Ecto neural progenitor cell (in vitro differentiated cells): ENCODE measurements at regions not wholly inside any gene's neighbourhood (a gene's known extent, or its start where the extent isn't known, plus 50 kb on each side); places are given as distances from the start of the nearest gene placed in this dataset.
"Not testable (repeated sequence)": the region's sequence is repeated elsewhere in the genome, so short reads cannot be mapped to it uniquely, and the experiment has no call there.

Experiments
- DNase-seq: peaks from one replicate; pipeline ENCODE4 v3.0.0-alpha.2; 2018; ENCODE audit warnings: low spot score

DNA sequence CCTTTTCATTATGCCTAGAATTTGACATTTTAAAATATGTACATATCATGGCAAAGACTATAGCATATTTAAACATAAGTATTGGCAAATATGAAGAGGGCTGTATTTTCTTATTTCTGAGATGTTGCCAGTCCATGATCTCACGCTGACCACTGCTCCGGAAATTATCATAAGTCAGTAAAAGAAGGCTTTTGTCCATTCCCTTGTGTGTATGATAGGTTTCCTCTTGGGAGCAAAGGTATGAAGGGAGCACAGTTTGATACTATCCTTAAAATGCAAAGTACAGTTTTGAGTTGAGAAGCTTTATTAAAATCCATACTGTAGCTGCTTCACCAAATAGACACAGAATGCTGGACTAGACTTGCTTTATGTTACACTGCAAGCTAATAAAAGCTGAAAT lies 52.6 kb upstream of the AGA start:
- no peak for DNase-seq

DNA sequence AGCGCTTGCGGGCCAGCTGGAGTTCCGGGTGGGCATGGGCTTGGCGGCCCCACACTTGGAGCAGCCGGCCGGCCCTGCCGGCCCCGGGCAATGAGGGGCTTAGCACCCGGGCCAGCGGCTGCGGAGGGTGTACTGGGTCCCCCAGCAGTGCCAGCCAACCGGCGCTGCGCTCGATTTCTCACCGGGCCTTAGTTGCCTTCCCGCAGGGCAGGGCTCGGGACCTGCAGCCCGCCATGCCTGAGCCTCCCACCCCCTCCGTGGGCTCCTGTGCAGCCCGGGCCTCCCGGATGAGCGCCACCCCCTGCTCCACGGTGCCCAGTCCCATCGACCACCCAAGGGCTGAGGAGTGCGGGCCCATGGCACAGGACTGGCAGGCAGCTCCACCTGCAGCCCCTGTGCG lies 53.4 kb upstream of the AGA start:
- DNase-seq, result not testable (repeated sequence)

DNA sequence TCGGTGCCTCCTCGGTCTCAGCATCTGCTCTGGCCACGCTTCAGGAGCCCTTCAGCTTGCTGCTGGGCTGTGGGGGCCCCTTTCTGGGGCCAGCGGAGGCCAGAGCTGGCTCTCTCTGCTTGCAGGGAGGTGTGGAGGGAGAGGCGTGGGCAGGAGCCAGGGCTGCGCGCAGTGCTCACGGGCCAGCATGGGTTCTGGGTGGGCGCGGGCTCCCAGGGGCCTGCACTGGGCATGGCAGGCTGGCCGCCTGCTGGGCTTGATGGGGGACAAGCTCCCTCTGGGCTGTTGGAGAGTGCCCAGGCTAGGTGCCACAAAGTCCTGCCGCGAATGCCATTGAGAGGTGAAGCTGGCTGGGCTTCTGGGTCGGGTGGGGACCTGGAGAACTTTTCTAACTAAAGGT lies 57.3 kb upstream of the AGA start:
- DNase-seq, result no peak

DNA sequence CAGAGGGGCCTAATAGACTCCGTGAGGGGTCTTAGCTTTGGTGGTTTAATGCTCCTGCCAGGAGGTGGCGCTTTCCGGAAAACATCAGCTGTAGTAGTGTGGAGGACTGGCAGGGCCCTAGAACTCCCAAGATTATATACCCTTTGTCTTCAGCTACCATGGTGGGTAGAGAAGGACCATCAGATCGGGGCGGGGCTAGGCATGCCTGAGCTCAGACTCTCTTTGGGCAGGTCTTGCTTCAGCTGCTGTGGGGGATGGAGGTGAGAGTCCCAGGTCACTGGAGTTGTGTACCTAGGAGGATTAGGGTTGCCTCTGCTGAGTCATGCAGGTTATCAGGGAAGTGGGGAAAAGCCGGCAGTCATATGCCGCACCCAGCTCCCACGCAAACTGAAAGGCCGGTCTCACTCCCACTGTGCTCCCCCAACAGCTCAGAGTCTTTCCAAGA lies 63.0 kb upstream of the AGA start:
- no peak for DNase-seq

- no peak for DNase-seq
These were observed 66.4 kb upstream of the AGA start for GRCh38 chr4:177508662-177509061.

DNA sequence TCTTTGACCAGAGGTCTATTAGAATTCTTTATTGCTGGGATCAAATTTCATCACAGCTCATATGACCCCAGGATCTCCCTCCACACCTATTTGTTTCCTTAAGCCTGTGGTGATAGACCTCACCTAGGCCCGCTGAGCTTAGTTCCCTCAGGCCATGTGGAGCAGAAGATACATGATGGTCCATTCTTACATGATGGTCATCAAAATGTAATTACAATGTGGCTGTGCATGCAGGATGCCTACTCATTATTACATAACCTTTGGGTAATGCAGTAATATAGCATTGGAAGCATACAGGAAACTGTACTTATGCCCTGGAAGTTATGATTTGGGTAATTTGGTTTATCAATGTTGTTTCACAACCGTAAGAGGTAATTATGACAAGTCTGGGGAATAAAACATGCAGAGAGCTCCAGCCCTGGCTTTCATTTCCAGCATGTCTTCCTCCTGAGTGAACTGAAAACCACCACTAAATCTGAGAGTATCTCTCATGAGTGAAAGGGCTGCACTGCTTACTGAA lies 67.0 kb upstream of the AGA start:
- no peak for DNase-seq

DNA sequence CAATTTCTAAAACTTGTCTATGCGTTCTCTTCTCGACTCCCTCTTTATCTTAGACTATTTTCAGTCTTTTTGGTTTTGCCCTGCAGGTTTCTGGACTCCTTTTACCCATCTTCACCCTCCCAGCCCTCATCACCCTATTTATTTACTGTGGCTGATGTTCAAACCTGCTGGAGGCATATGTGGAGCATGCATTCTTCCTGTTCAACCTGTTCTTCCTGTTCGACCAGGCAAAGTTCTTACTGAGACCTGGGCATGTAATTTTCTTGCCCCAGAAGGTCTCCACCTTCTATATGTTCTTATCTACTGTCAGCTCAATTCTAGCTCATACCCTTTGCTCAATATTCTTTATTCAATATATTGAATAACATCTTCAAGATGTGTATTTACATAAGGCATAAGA lies 69.4 kb upstream of the AGA start:
- DNase-seq, result no peak

- DNase-seq, result no peak
These were observed 70.4 kb upstream of the AGA start for GRCh38 chr4:177512646-177513045.

DNA sequence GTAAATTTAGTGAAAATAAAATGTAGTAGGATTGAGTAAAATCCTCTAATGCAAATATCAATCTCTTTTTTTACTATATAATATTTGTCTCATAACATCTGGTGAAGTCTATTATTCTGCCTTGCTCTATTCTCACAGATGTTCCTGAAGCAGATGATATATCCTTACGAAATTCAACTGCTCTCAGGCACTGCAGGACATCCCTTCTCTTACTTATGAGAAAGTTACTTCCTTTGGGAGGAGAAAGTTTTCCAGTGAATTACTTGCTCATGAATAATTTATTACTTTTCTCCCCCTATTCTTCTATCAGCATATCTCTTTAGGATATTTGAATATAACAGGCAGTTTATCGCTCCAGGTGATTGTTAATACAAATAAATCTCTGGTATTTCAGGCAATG lies 75.6 kb upstream of the AGA start:
- no peak for DNase-seq

- DNase-seq, result no peak
These were observed 77.4 kb upstream of the AGA start for GRCh38 chr4:177519481-177520260.

GRCh38 chr4:177528620-177529019 lies 86.4 kb upstream of the AGA start:
- no peak for DNase-seq

DNA sequence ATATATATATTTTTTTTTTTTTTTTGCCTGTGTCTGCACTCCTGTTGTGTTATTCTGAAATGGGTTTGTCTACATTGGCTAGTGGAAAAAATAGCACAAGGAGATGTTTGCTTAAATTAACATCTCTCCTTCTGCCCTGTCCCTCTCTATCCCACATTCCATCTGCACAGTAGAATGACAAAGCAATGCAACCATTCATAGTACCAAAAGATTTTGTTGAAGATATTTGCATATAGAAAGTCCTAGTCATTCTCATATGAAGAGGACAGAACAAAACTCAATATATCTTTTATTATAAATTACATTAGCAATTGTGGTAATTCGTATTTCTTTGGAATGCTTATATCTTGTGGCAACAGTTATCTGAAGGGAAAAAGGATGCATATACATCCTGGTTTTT lies 88.3 kb upstream of the AGA start:
- DNase-seq, result no peak

- DNase-seq, result no peak
These were observed 90.1 kb upstream of the AGA start for GRCh38 chr4:177532358-177532757.

- DNase-seq, result not testable (repeated sequence)
These were observed 92.6 kb upstream of the AGA start for GRCh38 chr4:177534841-177535240.

DNA sequence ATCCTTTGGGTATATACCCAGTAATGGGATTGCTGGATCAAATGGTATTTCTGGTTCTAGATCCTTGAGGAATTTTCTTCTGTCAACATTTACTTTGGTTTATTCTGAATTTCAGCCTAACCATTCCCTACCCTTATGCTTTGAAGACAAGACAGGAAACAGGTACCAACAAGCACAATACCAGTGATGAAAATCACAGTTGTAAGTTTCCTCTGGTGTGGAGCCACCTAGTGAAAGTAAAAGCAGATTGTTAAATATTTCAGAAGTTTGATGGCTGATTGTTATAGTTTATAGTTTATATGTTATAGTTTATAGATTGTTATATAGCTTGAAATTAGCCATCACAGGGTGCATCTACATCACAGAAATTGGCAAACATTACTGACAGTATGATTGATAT lies 104.5 kb upstream of the AGA start:
- DNase-seq, result no peak

GRCh38 chr4:177547985-177548384 lies 105.7 kb upstream of the AGA start:
- no peak for DNase-seq

DNA sequence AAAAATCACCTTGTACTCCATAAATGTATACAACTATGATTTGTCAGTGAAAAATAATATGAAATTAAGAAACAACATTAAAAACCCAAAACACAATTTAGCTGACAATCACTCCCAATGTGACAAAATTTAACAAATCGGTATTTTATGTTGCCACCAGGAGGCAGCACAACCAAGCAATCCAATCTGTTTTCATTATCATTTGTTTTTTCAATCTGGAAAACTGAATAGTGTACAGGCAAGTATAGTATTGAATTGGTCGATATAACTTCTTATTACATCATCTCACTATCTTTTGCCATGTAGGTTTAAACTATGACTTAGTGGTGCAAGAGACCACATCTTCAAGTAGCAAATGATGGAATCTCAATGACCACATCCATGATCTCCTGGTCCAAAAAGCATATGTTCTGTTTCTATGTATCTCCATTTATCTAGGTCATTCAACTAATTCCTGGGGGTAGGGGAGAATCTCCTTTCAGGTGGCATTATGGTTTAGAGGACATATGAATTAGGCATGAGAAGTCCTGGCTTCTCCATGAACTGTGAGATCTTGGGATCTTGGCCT lies 112.9 kb upstream of the AGA start:
- no peak for DNase-seq

GRCh38 chr4:177557416-177557815 lies 115.2 kb upstream of the AGA start:
- no peak for DNase-seq

DNA sequence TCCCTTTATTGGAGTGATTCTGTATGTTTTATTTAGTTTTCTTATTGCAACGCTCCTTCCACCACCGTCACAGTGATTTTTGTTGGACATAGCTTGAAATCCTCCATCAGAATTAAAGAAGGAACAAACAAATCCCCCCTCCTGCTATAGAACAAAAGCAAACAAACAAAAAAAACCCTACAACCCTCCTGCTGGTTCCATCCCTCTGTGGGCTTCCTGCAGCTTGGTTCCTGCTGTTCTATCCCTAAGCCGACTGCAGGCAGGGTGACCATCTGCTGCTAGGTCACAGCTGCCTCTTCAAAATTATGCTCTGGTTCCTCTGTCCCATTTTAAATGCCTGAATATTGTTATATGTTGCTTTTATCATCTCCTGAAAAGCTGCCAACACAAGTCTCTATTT lies 116.8 kb upstream of the AGA start:
- no peak for DNase-seq

- DNase-seq, result no peak
These were observed 119.9 kb upstream of the AGA start for GRCh38 chr4:177562163-177562562.

- DNase-seq, result no peak
These were observed 120.6 kb upstream of the AGA start for GRCh38 chr4:177562859-177563258.

DNA sequence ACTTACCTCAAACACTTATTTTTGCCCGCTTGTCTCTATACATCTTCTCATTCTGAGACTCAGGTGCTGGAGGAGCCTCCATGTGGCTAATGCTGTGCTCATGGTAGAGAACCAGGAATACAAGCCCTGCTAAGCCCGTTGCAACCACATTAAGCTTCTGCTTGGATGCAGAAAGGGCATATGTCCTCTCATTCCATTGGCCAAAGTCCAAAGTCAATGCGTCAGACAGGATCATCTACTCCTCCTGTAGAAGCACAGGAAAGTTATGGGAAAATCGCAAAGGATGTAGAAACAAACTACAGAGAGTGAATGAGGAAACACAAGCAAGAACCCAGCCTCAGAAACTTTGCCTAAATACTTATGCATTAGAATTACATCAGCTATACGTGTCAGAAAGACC lies 124.5 kb upstream of the AGA start:
- no peak for DNase-seq

GRCh38 chr4:177568931-177569330 lies 126.7 kb upstream of the AGA start:
- no peak for DNase-seq

GRCh38 chr4:177569434-177569833 lies 127.2 kb upstream of the AGA start:
- no peak for DNase-seq
